ENCODE measurements at regions not wholly inside any gene's neighbourhood (a gene's known extent, or its start where the extent isn't known, plus 50 kb on each side); places are given as distances from the start of the nearest gene placed in this dataset.

- TF ChIP-seq CTCF (conservative IDR thresholded peaks at IDR 0.05), result no peak
- no peak for TF ChIP-seq ZFX (IDR thresholded peaks at IDR 0.05)
Observed at GRCh38 chr3:109678600-109678999, 341.3 kb upstream of the DPPA4 start.
